ENCODE measurements at regions not wholly inside any gene's neighbourhood (a gene's known extent, or its start where the extent isn't known, plus 50 kb on each side); places are given as distances from the start of the nearest gene placed in this dataset.

- Histone ChIP-seq H3K36me3 (no peaks in the 10 kb centered on the region), H3K9me3 (ENCODE audit: low read depth) (no peaks in the 10 kb centered on the region), H3K27me3 (no peaks in the 10 kb centered on the region), H3K4me3 (no peak overlapping the region), H3K27ac (no peak overlapping the region), H3K4me1 (ENCODE audit: low read depth) (peaks cover 18% of the 10 kb centered on the region)
- DNase-seq (ENCODE audit: low read depth in 1 of 2, low spot score in 1 of 2): peak in 1 of 2 donors; percentile 35
- TF ChIP-seq CTCF (IDR thresholded peaks at IDR 0.05; ENCODE audit: low read depth, low read length): no peak
Observed at GRCh38 chrX:39514801-39515200, 583.0 kb downstream of the BCOR start.

GRCh38 chrX:39516427-39516841 lies 581.3 kb downstream of the BCOR start:
- Histone ChIP-seq H3K4me3 (no peak overlapping the region), H3K27me3 (no peaks in the 10 kb centered on the region), H3K4me1 (ENCODE audit: low read depth) (peaks cover 18% of the 10 kb centered on the region), H3K9me3 (ENCODE audit: low read depth) (no peaks in the 10 kb centered on the region), H3K27ac (no peak overlapping the region), H3K36me3 (no peaks in the 10 kb centered on the region)
- DNase-seq (ENCODE audit: low read depth in 1 of 2, low spot score in 1 of 2): no peak
- TF ChIP-seq CTCF (IDR thresholded peaks at IDR 0.05; ENCODE audit: low read depth, low read length): no peak

GRCh38 chrX:39518476-39519029 lies 579.2 kb downstream of the BCOR start:
- Histone ChIP-seq H3K27me3 (no peaks in the 10 kb centered on the region), H3K36me3 (no peaks in the 10 kb centered on the region), H3K4me3 (no peak overlapping the region), H3K9me3 (ENCODE audit: low read depth) (no peaks in the 10 kb centered on the region), H3K4me1 (ENCODE audit: low read depth) (peaks cover 18% of the 10 kb centered on the region), H3K27ac (peak overlapping the region; percentile 76)
- peak in 1 of 2 donors; percentile 34 for DNase-seq (ENCODE audit: low read depth in 1 of 2, low spot score in 1 of 2)
- TF ChIP-seq CTCF (IDR thresholded peaks at IDR 0.05; ENCODE audit: low read depth, low read length): no peak

GRCh38 chrX:39519030-39519488 lies 578.7 kb downstream of the BCOR start:
- Histone ChIP-seq H3K9me3 (ENCODE audit: low read depth) (no peaks in the 10 kb centered on the region), H3K4me3 (no peak overlapping the region), H3K27me3 (no peaks in the 10 kb centered on the region), H3K27ac (peak overlapping the region; percentile 76), H3K4me1 (ENCODE audit: low read depth) (peaks cover 18% of the 10 kb centered on the region), H3K36me3 (no peaks in the 10 kb centered on the region)
- peak; percentile 61 to 76 for DNase-seq (ENCODE audit: low read depth in 1 of 2, low spot score in 1 of 2)
- no peak for TF ChIP-seq CTCF (IDR thresholded peaks at IDR 0.05; ENCODE audit: low read depth, low read length)

- peaks cover 18% of the 10 kb centered on the region for H3K4me1 ChIP-seq (ENCODE audit: low read depth)
- DNase-seq (ENCODE audit: low read depth in 1 of 2, low spot score in 1 of 2): no peak
- H3K36me3 ChIP-seq: no peaks in the 10 kb centered on the region
- H3K9me3 ChIP-seq (ENCODE audit: low read depth): no peaks in the 10 kb centered on the region
- H3K27ac ChIP-seq: peak overlapping the region; percentile 76
- TF ChIP-seq CTCF (IDR thresholded peaks at IDR 0.05; ENCODE audit: low read depth, low read length): no peak
- H3K4me3 ChIP-seq: no peak overlapping the region
- H3K27me3 ChIP-seq: no peaks in the 10 kb centered on the region
Observed at GRCh38 chrX:39519566-39520301, 578.0 kb downstream of the BCOR start.
